ENCODE measurements at regions not wholly inside any gene's neighbourhood (a gene's known extent, or its start where the extent isn't known, plus 50 kb on each side); places are given as distances from the start of the nearest gene placed in this dataset.

DNA sequence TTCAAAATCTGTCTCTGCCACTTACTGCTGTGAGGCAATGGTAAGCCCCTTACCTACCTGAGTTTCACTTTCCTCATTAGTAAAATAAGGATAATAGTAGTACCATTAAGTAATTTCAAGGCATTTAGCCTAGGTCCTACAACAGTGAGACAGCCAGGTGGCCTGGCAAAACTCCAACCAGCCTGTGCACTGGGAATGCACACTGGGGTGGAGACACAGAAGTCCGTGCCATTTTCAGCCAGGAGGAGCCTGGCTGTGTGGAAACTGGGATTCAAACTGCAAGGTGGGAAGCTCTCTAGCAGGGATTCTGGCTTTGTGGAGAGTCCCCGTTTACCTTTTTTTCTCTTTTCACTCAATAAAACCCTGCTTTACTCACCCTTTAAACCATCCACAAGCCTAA is 630.4 kb downstream of the PRELID2 start:
- TF ChIP-seq EZH2 (IDR thresholded peaks at IDR 0.05; ENCODE audit: insufficient read depth, poor library complexity, severe bottlenecking): no peak
- TF ChIP-seq EZH2phosphoT487 (IDR thresholded peaks at IDR 0.05; ENCODE audit: insufficient read depth, low read depth): no peak
